ENCODE measurements at regions not wholly inside any gene's neighbourhood (a gene's known extent, or its start where the extent isn't known, plus 50 kb on each side); places are given as distances from the start of the nearest gene placed in this dataset.

DNA sequence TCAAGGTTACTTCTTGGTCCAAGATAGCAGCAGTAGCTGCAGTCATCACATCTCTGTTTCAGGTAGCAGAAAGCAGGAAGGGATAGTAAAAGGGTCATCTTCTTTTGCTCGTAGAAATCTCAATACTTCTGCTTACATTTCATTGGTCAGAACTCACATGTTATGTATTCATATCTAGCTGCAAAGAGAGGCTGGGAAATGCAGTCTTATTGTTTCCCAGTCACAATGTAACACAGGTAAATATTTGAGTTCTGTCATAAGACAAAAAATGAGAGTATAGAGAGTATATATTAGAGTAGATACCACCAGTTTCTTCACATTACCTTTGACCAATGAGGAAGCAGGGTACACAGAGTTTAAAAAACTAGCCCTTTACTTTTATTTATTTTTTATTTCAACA, 132.4 kb upstream of the ITGA6 start:
- no peak overlapping the region for H3K27ac ChIP-seq
- H3K27me3 ChIP-seq = peaks cover 27% of the 10 kb centered on the region
- H3K4me1 ChIP-seq (ENCODE audit: control insufficient read depth in 1 of 2, insufficient read depth in 1 of 2, low read depth in 1 of 2, low read length in 1 of 2) = no peaks in the 10 kb centered on the region
- H3K36me3 ChIP-seq = no peaks in the 10 kb centered on the region
- TF ChIP-seq, protein P1, sequence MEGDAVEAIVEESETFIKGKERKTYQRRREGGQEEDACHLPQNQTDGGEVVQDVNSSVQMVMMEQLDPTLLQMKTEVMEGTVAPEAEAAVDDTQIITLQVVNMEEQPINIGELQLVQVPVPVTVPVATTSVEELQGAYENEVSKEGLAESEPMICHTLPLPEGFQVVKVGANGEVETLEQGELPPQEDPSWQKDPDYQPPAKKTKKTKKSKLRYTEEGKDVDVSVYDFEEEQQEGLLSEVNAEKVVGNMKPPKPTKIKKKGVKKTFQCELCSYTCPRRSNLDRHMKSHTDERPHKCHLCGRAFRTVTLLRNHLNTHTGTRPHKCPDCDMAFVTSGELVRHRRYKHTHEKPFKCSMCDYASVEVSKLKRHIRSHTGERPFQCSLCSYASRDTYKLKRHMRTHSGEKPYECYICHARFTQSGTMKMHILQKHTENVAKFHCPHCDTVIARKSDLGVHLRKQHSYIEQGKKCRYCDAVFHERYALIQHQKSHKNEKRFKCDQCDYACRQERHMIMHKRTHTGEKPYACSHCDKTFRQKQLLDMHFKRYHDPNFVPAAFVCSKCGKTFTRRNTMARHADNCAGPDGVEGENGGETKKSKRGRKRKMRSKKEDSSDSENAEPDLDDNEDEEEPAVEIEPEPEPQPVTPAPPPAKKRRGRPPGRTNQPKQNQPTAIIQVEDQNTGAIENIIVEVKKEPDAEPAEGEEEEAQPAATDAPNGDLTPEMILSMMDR (IDR thresholded peaks at IDR 0.05) = no peak
- H3K4me3 ChIP-seq (ENCODE audit: low read depth in 1 of 2, low read length in 1 of 2) = no peak overlapping the region
- no peaks in the 10 kb centered on the region for H3K9me3 ChIP-seq

DNA sequence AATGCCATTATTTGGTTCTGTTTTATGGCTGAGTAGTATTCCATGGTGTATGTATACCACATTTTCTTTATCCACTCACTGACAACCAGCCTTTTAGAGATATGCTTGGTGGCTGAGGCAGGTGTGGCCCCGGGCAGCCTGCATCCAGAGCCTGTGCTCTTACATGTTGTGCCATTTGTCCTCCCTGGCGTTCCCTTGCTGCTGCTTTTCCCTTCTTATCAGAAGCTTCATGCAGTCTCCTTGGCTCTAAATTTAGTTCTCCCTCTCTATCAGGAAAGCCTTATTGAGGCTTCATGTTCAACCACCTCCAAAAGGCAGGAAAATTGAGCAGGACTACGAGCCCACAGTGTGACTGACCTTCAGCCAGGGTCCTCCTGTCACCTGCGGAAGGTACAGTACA, 131.7 kb upstream of the ITGA6 start:
- H3K4me1 ChIP-seq (ENCODE audit: control insufficient read depth in 1 of 2, insufficient read depth in 1 of 2, low read depth in 1 of 2, low read length in 1 of 2) = no peaks in the 10 kb centered on the region
- TF ChIP-seq, protein P1 (IDR thresholded peaks at IDR 0.05) = no peak
- H3K36me3 ChIP-seq = no peaks in the 10 kb centered on the region
- H3K9me3 ChIP-seq = no peaks in the 10 kb centered on the region
- H3K27me3 ChIP-seq = peaks cover 27% of the 10 kb centered on the region
- H3K4me3 ChIP-seq (ENCODE audit: low read depth in 1 of 2, low read length in 1 of 2) = no peak overlapping the region
- H3K27ac ChIP-seq = no peak overlapping the region

DNA sequence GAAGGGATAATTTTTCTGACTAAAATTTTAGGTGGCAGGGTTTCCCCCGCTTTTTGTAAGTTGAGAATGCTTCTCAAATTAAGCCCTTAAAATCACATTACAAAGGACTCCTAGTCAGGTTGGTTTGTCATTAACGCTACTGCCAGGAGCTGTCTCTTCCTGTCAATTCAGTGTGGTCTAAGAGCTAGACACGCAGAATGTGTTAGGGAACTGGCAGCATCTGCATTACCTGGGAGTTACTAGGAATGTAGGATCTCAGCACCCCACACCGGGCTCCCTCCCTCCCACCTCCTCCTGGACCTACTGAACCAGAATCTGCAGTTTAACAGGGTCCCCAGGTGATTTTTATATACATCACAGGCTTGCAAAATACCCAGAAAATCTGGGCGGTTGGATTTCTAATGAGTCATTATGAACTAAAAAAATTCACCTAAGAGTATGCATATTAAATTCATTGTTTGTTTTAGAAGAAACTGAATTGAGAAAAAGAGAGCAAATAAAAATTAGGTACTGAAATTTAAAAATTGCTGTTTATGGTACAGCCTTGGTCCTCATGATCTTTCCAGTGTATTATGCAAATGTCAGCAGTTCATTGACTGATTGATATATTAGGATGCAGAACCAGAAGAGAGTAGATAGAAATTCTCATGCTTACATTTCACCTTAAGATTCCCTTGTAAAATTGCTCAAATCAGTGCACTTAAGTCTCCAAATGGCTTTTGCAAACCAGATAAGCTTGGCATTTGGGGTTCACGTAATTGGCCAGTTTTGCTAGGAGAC, 130.9 kb upstream of the ITGA6 start:
- TF ChIP-seq, protein P1 (IDR thresholded peaks at IDR 0.05) = no peak
- Histone ChIP-seq H3K27ac (no peak overlapping the region), H3K4me3 (ENCODE audit: low read depth in 1 of 2, low read length in 1 of 2) (no peak overlapping the region), H3K4me1 (ENCODE audit: control insufficient read depth in 1 of 2, insufficient read depth in 1 of 2, low read depth in 1 of 2, low read length in 1 of 2) (no peaks in the 10 kb centered on the region), H3K27me3 (peaks cover 27% of the 10 kb centered on the region), H3K9me3 (no peaks in the 10 kb centered on the region), H3K36me3 (no peaks in the 10 kb centered on the region)

DNA sequence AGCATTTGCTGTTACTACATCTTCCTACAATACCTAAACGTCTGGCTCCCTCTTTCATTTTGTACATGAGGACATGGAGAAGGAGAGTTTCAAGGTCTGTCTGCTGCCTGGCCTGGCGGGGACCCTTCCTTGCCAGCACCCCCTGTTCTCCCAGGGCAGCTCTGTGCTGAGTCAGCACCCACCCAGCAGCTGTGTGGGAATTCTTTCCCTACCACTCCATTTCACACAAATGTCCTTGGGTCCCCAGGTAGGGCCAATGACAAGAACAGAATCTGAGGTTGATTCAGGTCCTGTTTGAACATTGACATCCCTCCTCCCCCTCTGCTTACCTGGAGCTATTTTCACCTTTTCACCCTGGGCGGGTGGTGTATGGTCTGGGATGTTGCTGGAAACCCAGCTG, 129.9 kb upstream of the ITGA6 start:
- Histone ChIP-seq H3K36me3 (no peaks in the 10 kb centered on the region), H3K27me3 (peaks cover 27% of the 10 kb centered on the region), H3K9me3 (no peaks in the 10 kb centered on the region), H3K4me1 (ENCODE audit: control insufficient read depth in 1 of 2, insufficient read depth in 1 of 2, low read depth in 1 of 2, low read length in 1 of 2) (no peaks in the 10 kb centered on the region), H3K27ac (no peak overlapping the region), H3K4me3 (ENCODE audit: low read depth in 1 of 2, low read length in 1 of 2) (no peak overlapping the region)
- TF ChIP-seq, protein P1 (IDR thresholded peaks at IDR 0.05) = no peak

DNA sequence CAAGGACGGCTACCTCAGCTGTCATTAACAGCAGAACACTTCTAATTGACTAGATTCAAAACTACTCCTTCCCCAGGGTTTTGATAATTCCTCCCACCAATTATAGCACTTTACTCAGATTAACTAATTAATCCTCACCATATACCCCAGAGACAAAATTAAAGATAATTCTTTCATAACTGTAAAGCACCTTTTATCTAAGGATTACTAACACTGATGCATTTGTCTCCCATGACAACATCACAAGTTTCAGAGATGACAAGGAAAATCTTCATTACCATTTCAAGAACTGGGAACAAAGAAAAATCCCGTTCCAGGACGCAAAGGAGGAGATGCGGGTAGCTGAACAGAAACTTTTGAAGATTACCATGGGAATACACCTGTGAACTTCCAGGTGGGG, 129.4 kb upstream of the ITGA6 start:
- no peaks in the 10 kb centered on the region for H3K36me3 ChIP-seq
- no peak overlapping the region for H3K4me3 ChIP-seq (ENCODE audit: low read depth in 1 of 2, low read length in 1 of 2)
- no peaks in the 10 kb centered on the region for H3K9me3 ChIP-seq
- H3K4me1 ChIP-seq (ENCODE audit: control insufficient read depth in 1 of 2, insufficient read depth in 1 of 2, low read depth in 1 of 2, low read length in 1 of 2) = no peaks in the 10 kb centered on the region
- H3K27ac ChIP-seq = no peak overlapping the region
- peaks cover 27% of the 10 kb centered on the region for H3K27me3 ChIP-seq
- TF ChIP-seq, protein P1 (IDR thresholded peaks at IDR 0.05) = no peak

Data from neutrophil (primary cell).